H1 (cell line): ENCODE measurements at regions not wholly inside any gene's neighbourhood (a gene's known extent, or its start where the extent isn't known, plus 50 kb on each side); places are given as distances from the start of the nearest gene placed in this dataset.

ENCODE experiments used
- CTCF ChIA-PET: fragments of 300-600 bp; sonication (Branson Sonifier 250); formaldehyde crosslinking; loops from one replicate; lab custom pipeline; 2021; ENCODE audit not compliant: partially characterized antibody; lab: Charles Lee
- POLR2A ChIA-PET: fragments of 300-600 bp; sonication (Branson Sonifier 250); formaldehyde crosslinking; loops from one replicate; lab custom pipeline; 2021; ENCODE audit warnings: inconsistent platforms; ENCODE audit not compliant: partially characterized antibody; lab: Charles Lee
- DNase-seq, 2 experiments: peaks; one replicate each; pipeline versions ENCODE4 v3.0.0 to v3.0.0-alpha.2; 2010 to 2022; ENCODE audit warnings: low spot score in 2 of 2, low read depth in 1 of 2, mixed read lengths in 1 of 2
- FAIRE-seq: peaks from 2 replicates; lab custom pipeline; 2011; peaks lifted over from hg19 to GRCh38; lab: Jason Lieb, UNC
- H2AFZ ChIP-seq: 2 replicates; pipeline ENCODE4 v1.8.1; 2012; ENCODE audit warnings: low read length, inconsistent platforms
- H2AK5ac ChIP-seq: 2 replicates; pipeline ENCODE4 v1.6.1; 2013; ENCODE audit warnings: low read depth, low read length
- H2BK120ac ChIP-seq: replicated peaks from 2 replicates; pipeline ENCODE3; 2013; ENCODE audit warnings: low read depth, low read length, inconsistent platforms
- H2BK12ac ChIP-seq: 2 replicates; pipeline ENCODE4 v1.6.1; 2013; ENCODE audit warnings: low read depth, low read length
- H2BK15ac ChIP-seq: 2 replicates; pipeline ENCODE4 v1.6.1; 2013; ENCODE audit warnings: low read length
- H2BK20ac ChIP-seq: 2 replicates; pipeline ENCODE4 v1.6.1; 2013; ENCODE audit warnings: low read length
- H2BK5ac ChIP-seq: 2 replicates; pipeline ENCODE4 v1.6.1; 2013; ENCODE audit warnings: low read depth, low read length
- H3K14ac ChIP-seq: 2 replicates; pipeline ENCODE4 v1.6.1; 2013; ENCODE audit warnings: inconsistent platforms; ENCODE audit not compliant: insufficient read length
- H3K18ac ChIP-seq: 2 replicates; pipeline ENCODE4 v1.6.1; 2013; ENCODE audit warnings: low read length; ENCODE audit errors: extremely low read depth
- H3K23ac ChIP-seq: 2 replicates; pipeline ENCODE4 v1.6.1; 2013; ENCODE audit warnings: inconsistent platforms; ENCODE audit not compliant: insufficient read length
- H3K23me2 ChIP-seq: 2 replicates; pipeline ENCODE4 v1.6.1; 2013; ENCODE audit warnings: low read depth, low read length
- H3K27ac ChIP-seq: 2 replicates; pipeline ENCODE4 v1.6.1; 2011; ENCODE audit warnings: low read depth, low read length, inconsistent platforms
- H3K27me3 ChIP-seq, 4 experiments: replicated peaks in 1 of 4; 1 replicate in 1 of 4; 2 replicates in 3 of 4; pipeline versions ENCODE4 v1.6.1 to v1.8.1; 2011 to 2013; ENCODE audit warnings: low read length in 3 of 4, mild to moderate bottlenecking in 3 of 4, inconsistent platforms in 2 of 4, mixed read lengths in 2 of 4, moderate library complexity in 1 of 4; ENCODE audit not compliant: control insufficient read depth in 3 of 4, insufficient read depth in 3 of 4; ENCODE audit errors: extremely low read depth in 1 of 4
- H3K36me3 ChIP-seq, 4 experiments: 2 replicates each; pipeline versions ENCODE4 v1.6.1 to v1.8.1; 2011 to 2013; ENCODE audit warnings: mild to moderate bottlenecking in 4 of 4, low read length in 3 of 4, moderate library complexity in 2 of 4, control low read depth in 1 of 4, inconsistent platforms in 1 of 4; ENCODE audit not compliant: insufficient read depth in 4 of 4, control insufficient read depth in 2 of 4
- H3K4ac ChIP-seq: replicated peaks from 2 replicates; pipeline ENCODE3; 2013; ENCODE audit warnings: low read length, low read depth, mixed read lengths, inconsistent platforms; ENCODE audit not compliant: insufficient read length
- H3K4me1 ChIP-seq, 4 experiments: replicated peaks in 1 of 4; 1 replicate in 1 of 4; 2 replicates in 3 of 4; pipeline versions ENCODE4 v1.6.1 to v1.8.1; 2011 to 2013; ENCODE audit warnings: low read length in 3 of 4, inconsistent platforms in 2 of 4, mixed read lengths in 1 of 4; ENCODE audit not compliant: insufficient read depth in 4 of 4, control insufficient read depth in 3 of 4
- H3K4me2 ChIP-seq, 2 experiments: 2 replicates each; pipeline versions ENCODE4 v1.6.1 to v1.8.1; 2011 to 2013; ENCODE audit warnings: low read depth in 2 of 2, low read length in 2 of 2, control low read depth in 1 of 2, inconsistent platforms in 1 of 2, mild to moderate bottlenecking in 1 of 2; ENCODE audit not compliant: insufficient read depth in 1 of 2
- H3K4me3 ChIP-seq, 4 experiments: fragments of 200-600, 300-600 bp in 1 of 4; sonication (generic), shearing (Covaris generic), sonication (Bioruptor Twin) in 1 of 4; 2 replicates each; pipeline versions ENCODE4 v1.5.1 to v1.8.1; 2011 to 2016; ENCODE audit warnings: low read length in 4 of 4, low read depth in 3 of 4, control low read depth in 2 of 4, inconsistent platforms in 2 of 4, mild to moderate bottlenecking in 2 of 4, mixed read lengths in 1 of 4, moderate library complexity in 1 of 4; ENCODE audit not compliant: insufficient read depth in 2 of 4; ENCODE audit errors: extremely low read depth in 1 of 4
- H3K56ac ChIP-seq: replicated peaks from 2 replicates; pipeline ENCODE3; 2013; ENCODE audit warnings: low read depth, mild to moderate bottlenecking, mixed read lengths, low read length, inconsistent platforms; ENCODE audit not compliant: insufficient read length
- H3K79me1 ChIP-seq: 2 replicates; pipeline ENCODE4 v1.6.1; 2013; ENCODE audit warnings: low read depth, low read length, control low read depth
- H3K79me2 ChIP-seq, 2 experiments: 2 replicates each; pipeline versions ENCODE4 v1.6.1 to v1.8.1; 2012 to 2013; ENCODE audit warnings: low read length in 2 of 2, mild to moderate bottlenecking in 2 of 2, inconsistent platforms in 1 of 2; ENCODE audit not compliant: insufficient read depth in 2 of 2, control insufficient read depth in 1 of 2
- H3K9ac ChIP-seq, 4 experiments: replicated peaks in 1 of 4; 1 replicate in 1 of 4; 2 replicates in 3 of 4; pipeline versions ENCODE4 v1.6.1 to v1.8.1; 2011 to 2013; ENCODE audit warnings: low read depth in 3 of 4, low read length in 3 of 4, control low read depth in 2 of 4, mild to moderate bottlenecking in 2 of 4, moderate library complexity in 2 of 4, inconsistent platforms in 1 of 4; ENCODE audit errors: extremely low read depth in 1 of 4
- H3K9me3 ChIP-seq, 2 experiments: 2 replicates each; pipeline versions ENCODE4 v1.6.1 to v1.8.1; 2012 to 2013; ENCODE audit warnings: mild to moderate bottlenecking in 2 of 2, moderate library complexity in 2 of 2, control low read depth in 1 of 2, inconsistent platforms in 1 of 2, low read depth in 1 of 2, low read length in 1 of 2, mixed read lengths in 1 of 2; ENCODE audit not compliant: insufficient read depth in 2 of 2
- H4K20me1 ChIP-seq, 2 experiments: replicated peaks in 1 of 2; 2 replicates each; pipeline versions ENCODE3 to v1.8.1; 2011 to 2013; ENCODE audit warnings: inconsistent platforms in 2 of 2, low read length in 2 of 2, mild to moderate bottlenecking in 1 of 2; ENCODE audit not compliant: insufficient read depth in 2 of 2, control insufficient read depth in 1 of 2
- H4K5ac ChIP-seq: 2 replicates; pipeline ENCODE4 v1.6.1; 2013; ENCODE audit warnings: low read length, low read depth, mixed read lengths, inconsistent platforms; ENCODE audit not compliant: insufficient read length
- H4K8ac ChIP-seq: 2 replicates; pipeline ENCODE4 v1.8.0; 2013; ENCODE audit warnings: mild to moderate bottlenecking, moderate library complexity, low read length, inconsistent platforms; ENCODE audit not compliant: insufficient read depth; ENCODE audit errors: extremely low read depth
- H4K91ac ChIP-seq: replicated peaks from 2 replicates; pipeline ENCODE3; 2013; ENCODE audit warnings: low read length, mixed read lengths, inconsistent platforms; ENCODE audit not compliant: insufficient read length
- EZH2 ChIP-seq: fragments of 200-600 bp; sonication (generic); IDR thresholded peaks from 2 replicates; pipeline ENCODE4 v1.7.1; 2012; ENCODE audit warnings: low read depth, mild to moderate bottlenecking, moderate library complexity, low read length, inconsistent platforms; ENCODE audit not compliant: severe bottlenecking
- WGBS, 2 experiments: shearing (Covaris generic) in 1 of 2; methylation state at CpG; one replicate each; pipeline versions ENCODE4 v1.1.6 to v1.1.7; 2013 to 2015; ENCODE audit warnings: low lambda C conversion rate in 2 of 2, mixed read lengths in 2 of 2, inconsistent platforms in 1 of 2, low coverage in 1 of 2, missing lambda C conversion rate in 1 of 2; ENCODE audit not compliant: insufficient replicate concordance in 2 of 2, insufficient coverage in 1 of 2, insufficient read length in 1 of 2; ENCODE audit errors: extremely low coverage in 1 of 2, missing lambda C conversion rate in 1 of 2; 5-methylcytosine and 5-hydroxymethylcytosine counted together

DNA sequence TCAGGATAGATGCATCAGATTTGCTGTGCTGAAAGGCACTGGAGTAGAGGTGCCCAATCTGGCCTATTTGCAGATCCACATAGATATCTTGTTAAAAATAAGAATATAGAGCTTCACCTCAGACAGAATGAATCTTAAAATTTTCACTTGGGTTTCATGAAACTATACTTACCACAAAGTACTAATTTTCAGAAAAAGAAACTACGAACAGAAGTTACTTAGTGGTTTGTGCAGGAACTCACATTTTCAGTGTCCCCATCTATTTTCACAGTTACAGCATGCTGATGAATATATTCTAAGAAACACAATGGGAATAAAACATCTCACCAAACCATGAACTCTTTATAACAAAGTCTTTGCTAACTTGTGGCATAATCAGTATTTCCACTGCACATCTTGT is 449.4 kb downstream of the RERGL start:
- POLR2A ChIA-PET: no interaction called here
- CTCF ChIA-PET: interaction anchor here (0.7 to 3.1 kb wide), 7 partner anchors 8 to 550 kb away, joined by 3 to 16 read pairs (median 4); no protein-coding TSS in a partner anchor
- no peaks in the 10 kb centered on the region for H3K79me1 ChIP-seq
- TF ChIP-seq EZH2: no peak

More for the DNA sequence above, 449.4 kb downstream of the RERGL start:
- no peak overlapping the region for H3K4ac ChIP-seq
- H2BK12ac ChIP-seq: no peak overlapping the region
- no peak overlapping the region for H2BK5ac ChIP-seq
- H3K4me2 ChIP-seq: no peak overlapping the region
- H3K56ac ChIP-seq: no peak overlapping the region
- H3K27ac ChIP-seq: no peak overlapping the region
- no peak overlapping the region for H3K18ac ChIP-seq
- H2AFZ ChIP-seq: no peak overlapping the region
- H2BK20ac ChIP-seq: no peak overlapping the region
- no peaks in the 10 kb centered on the region for H3K79me2 ChIP-seq
- H4K91ac ChIP-seq: no peak overlapping the region
- H2BK120ac ChIP-seq: no peak overlapping the region
- H3K14ac ChIP-seq: no peak overlapping the region
- H3K23me2 ChIP-seq: no peaks in the 10 kb centered on the region
- no peaks in the 10 kb centered on the region for H4K20me1 ChIP-seq
- no peak overlapping the region for H2BK15ac ChIP-seq
- no peak overlapping the region for H3K9ac ChIP-seq
- H2AK5ac ChIP-seq: no peak overlapping the region
- H4K8ac ChIP-seq: no peak overlapping the region
- no peak overlapping the region for H3K4me3 ChIP-seq
- H3K36me3 ChIP-seq: no peaks in the 10 kb centered on the region
- no peak overlapping the region for H3K23ac ChIP-seq
- DNase-seq: no peak
- 89% methylated on average over 1 of the region's 1 CpG; no CpG with 5 or more reads in 1 of the 2 experiments for WGBS, 2 experiments
- no peaks in the 10 kb centered on the region for H3K27me3 ChIP-seq
- FAIRE-seq: no peak
- H3K9me3 ChIP-seq: no peaks in the 10 kb centered on the region
- no peak overlapping the region for H4K5ac ChIP-seq
- no peaks in the 10 kb centered on the region for H3K4me1 ChIP-seq
